T-helper 2 cell treated with Interferon-gamma antibody and Interleukin-4, amounts not matched to agents 5 μg/mL and 100 μg/mL, for 36 hours (primary cell): ENCODE measurements at regions not wholly inside any gene's neighbourhood (a gene's known extent, or its start where the extent isn't known, plus 50 kb on each side); places are given as distances from the start of the nearest gene placed in this dataset.

ENCODE experiments used
- DNase-seq: peaks from one replicate; pipeline ENCODE4 v3.0.0; 2021; ENCODE audit warnings: low spot score
- H3K27ac Mint-ChIP-seq: one replicate; pipeline ENCODE4 v1.8.0; 2021; ENCODE audit warnings: mild to moderate bottlenecking, mixed read lengths
- H3K27me3 Mint-ChIP-seq: one replicate; pipeline ENCODE4 v1.8.0; 2021; ENCODE audit warnings: low read depth, mixed read lengths
- H3K36me3 Mint-ChIP-seq: one replicate; pipeline ENCODE4 v1.8.0; 2021; ENCODE audit warnings: low read depth, mixed read lengths
- H3K4me1 Mint-ChIP-seq: one replicate; pipeline ENCODE4 v1.8.0; 2021; ENCODE audit warnings: low read depth, mixed read lengths
- H3K4me3 Mint-ChIP-seq: one replicate; pipeline ENCODE4 v1.8.0; 2022; ENCODE audit warnings: mild to moderate bottlenecking, moderate library complexity, mixed read lengths
- H3K9me3 Mint-ChIP-seq: one replicate; pipeline ENCODE4 v1.8.0; 2021; ENCODE audit warnings: mixed read lengths

DNA sequence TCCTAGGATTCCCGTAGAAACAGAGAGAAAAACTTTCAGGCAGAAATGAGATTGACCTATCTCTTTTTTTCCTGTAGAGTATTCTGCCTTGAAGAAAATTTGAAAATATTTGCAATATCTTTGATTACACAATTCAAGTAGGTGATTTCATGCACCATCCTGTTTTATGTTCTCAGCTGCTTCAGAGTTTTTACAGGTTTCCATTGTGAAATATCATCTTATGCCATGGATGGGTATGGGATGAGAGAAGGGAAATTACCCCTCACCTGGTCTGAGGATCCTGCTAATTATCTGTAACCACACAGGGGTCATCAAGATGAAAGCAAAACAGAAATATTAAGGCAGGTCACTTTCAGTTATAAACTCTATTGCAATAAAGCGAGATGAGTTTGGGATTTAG lies 264.8 kb downstream of the TXNL1 start:
- no peak overlapping the region for H3K27ac Mint-ChIP-seq
- DNase-seq = no peak
- H3K9me3 Mint-ChIP-seq = no peaks in the 10 kb centered on the region
- no peaks in the 10 kb centered on the region for H3K4me1 Mint-ChIP-seq
- no peaks in the 10 kb centered on the region for H3K27me3 Mint-ChIP-seq
- no peaks in the 10 kb centered on the region for H3K36me3 Mint-ChIP-seq
- no peak overlapping the region for H3K4me3 Mint-ChIP-seq

DNA sequence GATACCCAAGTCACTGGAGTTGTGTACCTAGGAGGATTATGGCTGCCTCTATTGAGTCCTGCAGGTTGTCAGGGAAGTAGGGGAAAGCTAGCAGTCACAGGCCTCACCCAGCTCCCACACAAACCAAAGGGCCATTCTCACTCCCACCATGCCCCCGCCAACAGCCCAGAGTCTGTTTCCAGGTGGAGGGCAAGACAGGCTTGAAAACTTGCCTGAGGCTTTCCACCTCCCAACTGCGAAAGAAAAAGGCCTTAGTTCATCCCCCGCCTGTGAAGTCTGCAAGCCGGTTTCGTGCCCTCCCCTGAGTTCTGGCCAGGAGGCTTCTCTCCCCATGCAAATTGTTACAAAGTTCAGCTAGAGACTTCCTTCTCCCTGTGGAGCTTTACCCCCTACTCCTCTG lies 270.3 kb downstream of the TXNL1 start:
- Mint-ChIP-seq H3K4me1 (no peaks in the 10 kb centered on the region), H3K9me3 (no peaks in the 10 kb centered on the region), H3K27me3 (no peaks in the 10 kb centered on the region), H3K27ac (no peak overlapping the region), H3K4me3 (no peak overlapping the region), H3K36me3 (no peaks in the 10 kb centered on the region)
- DNase-seq = no peak

DNA sequence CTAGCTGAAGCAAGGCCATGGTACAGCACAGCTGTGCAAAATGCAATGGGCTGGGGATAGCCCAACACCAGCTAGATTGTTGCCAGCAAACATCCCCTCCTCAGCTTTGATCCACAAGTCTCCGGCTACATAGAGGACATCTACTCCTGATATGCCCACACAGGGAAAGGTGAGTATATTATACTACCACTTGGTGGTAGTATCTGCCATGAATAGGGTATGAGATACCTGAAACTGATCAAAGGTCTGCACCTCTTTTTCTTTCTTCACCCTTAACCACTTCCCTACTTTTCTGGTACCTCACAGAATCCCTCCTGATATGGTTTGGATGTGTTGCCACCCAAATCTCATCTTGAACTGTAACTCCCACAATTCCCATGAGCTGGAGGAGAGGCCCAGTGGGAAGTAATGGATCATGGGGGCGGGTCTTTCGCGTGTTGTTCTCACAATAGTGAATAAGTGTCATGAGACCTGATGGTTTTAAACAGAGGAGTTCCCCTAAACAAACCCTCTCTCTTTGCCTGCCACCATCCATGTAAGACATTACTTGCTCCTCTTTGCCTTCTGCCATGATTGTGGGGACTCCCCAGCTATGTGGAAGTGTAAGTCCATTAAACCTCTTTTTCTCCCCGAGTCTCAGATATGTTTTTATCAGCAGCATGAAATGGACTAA lies 279.6 kb downstream of the TXNL1 start:
- H3K27ac Mint-ChIP-seq = no peak overlapping the region
- no peaks in the 10 kb centered on the region for H3K27me3 Mint-ChIP-seq
- H3K36me3 Mint-ChIP-seq = no peaks in the 10 kb centered on the region
- H3K9me3 Mint-ChIP-seq = peaks cover 13% of the 10 kb centered on the region
- H3K4me3 Mint-ChIP-seq = no peak overlapping the region
- no peaks in the 10 kb centered on the region for H3K4me1 Mint-ChIP-seq
- DNase-seq = no peak

DNA sequence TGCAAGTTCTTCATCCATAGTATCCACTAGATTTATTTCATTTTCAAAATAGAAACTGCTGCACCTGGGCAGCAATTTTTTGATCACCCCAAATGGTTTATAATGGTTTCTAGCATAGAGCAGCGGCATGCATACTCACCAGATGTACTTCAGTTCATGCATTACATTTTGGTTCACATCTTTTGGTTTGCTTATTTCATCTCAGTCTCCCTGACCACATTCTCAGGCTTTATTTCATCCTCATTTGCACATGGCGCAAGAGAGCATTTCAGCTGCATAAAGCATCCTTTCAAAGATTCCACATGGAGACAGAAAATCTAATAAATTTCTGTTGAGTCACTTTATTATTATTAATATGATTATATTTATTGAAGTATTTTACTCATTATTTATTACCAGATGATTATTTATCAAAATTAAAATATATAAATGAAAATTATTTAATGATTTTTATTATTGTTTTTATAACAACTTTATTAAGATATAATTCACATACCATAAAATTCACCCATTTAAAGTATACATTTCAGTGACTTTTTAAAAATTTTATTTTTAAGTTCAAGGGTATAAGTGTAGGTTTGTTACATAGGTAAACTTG lies 284.6 kb downstream of the TXNL1 start:
- DNase-seq = no peak
- H3K4me1 Mint-ChIP-seq = no peaks in the 10 kb centered on the region
- peaks cover 3% of the 10 kb centered on the region for H3K9me3 Mint-ChIP-seq
- H3K4me3 Mint-ChIP-seq = no peak overlapping the region
- no peak overlapping the region for H3K27ac Mint-ChIP-seq
- H3K36me3 Mint-ChIP-seq = no peaks in the 10 kb centered on the region
- H3K27me3 Mint-ChIP-seq = no peaks in the 10 kb centered on the region

DNA sequence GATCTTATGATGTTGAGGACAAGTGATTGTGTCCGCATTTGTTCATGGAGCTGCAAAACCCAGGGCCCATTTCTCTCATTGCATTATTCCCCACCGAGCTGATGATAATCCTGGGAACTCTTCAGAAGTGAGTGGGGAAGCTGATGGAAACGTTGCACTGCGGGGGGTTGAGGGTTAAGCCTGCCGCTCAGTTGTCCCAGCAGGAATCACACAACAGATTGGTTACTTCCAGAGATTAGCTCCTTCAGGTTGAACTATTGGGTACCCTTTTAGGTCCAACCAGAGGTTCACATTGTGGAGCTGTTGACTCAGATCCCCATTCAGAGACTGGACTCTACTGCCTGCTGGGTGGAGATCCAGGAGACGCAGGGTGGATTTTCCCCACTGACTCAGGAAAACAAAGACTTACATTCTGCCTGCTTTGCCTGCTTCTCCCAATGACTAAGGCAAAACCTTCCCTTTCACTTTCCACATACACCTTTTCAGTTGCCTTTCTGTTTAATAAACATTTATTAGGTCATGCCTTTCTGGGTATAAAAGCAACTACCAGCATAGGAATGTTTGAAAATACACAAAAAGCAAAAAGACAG lies 286.4 kb downstream of the TXNL1 start:
- H3K27ac Mint-ChIP-seq = no peak overlapping the region
- no peak overlapping the region for H3K4me3 Mint-ChIP-seq
- H3K9me3 Mint-ChIP-seq = peaks cover under 1% of the 10 kb centered on the region
- no peaks in the 10 kb centered on the region for H3K36me3 Mint-ChIP-seq
- H3K4me1 Mint-ChIP-seq = no peaks in the 10 kb centered on the region
- no peaks in the 10 kb centered on the region for H3K27me3 Mint-ChIP-seq
- DNase-seq = no peak

DNA sequence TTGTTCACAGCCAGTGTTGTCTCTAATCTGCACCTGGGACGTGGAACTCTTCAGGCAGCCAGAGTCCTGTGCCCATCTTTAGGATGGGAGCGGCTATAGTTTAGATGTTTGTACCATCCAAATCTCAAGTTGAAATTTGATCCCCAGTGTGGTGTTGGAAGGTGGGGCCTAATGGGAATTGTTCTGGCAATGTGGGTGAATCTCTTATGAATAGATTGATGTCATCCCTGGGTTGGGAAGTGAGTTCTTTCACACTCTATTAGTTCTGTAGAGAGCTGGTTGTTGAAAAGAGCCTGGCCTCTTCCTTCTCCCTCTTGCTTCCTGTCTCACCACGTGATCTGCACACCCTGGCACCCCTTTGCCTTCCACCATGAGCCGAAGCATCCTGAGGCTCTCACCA lies 300.9 kb downstream of the TXNL1 start:
- no peaks in the 10 kb centered on the region for H3K9me3 Mint-ChIP-seq
- H3K4me1 Mint-ChIP-seq = no peaks in the 10 kb centered on the region
- no peaks in the 10 kb centered on the region for H3K27me3 Mint-ChIP-seq
- no peak overlapping the region for H3K4me3 Mint-ChIP-seq
- no peaks in the 10 kb centered on the region for H3K36me3 Mint-ChIP-seq
- H3K27ac Mint-ChIP-seq = no peak overlapping the region
- no peak for DNase-seq

DNA sequence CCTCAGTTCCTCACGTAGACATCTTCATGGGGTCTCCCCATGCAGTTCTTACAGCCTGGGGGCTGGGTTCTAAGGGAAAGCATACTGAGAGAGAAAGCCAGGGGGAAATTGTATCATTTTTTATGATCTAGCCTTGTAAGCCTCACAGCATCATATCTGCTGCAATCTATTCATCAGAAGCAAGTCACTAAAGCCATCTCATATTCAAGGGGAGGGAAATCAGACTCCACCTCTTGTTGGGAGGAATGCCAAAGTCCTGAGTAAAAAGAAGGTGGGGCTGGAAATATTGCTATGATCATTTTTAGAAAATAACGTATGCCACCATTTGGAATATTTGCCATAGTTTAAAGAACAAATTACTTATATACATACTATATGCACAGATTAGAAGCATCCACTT lies 304.6 kb downstream of the TXNL1 start:
- Mint-ChIP-seq H3K9me3 (no peaks in the 10 kb centered on the region), H3K27ac (no peak overlapping the region), H3K4me1 (no peaks in the 10 kb centered on the region), H3K36me3 (no peaks in the 10 kb centered on the region), H3K27me3 (no peaks in the 10 kb centered on the region), H3K4me3 (no peak overlapping the region)
- DNase-seq = no peak

DNA sequence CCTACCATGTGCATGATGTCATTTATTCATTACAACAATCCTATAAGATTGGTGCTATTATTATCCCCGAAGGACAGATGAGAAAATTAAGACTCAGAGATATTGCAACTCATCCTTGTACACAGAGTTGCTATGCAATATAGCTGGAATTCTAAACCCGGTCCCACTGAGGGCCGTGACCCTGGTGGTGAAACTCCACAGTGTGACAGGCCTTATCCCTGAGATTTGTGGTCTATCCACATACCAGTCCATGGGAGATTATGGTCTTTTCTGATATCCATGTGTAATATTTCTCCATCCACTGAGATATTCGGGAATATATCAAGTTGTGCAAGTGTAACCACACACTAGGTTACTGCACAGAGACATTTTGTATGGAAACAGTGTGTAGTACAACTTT lies 305.2 kb downstream of the TXNL1 start:
- no peak overlapping the region for H3K27ac Mint-ChIP-seq

DNA sequence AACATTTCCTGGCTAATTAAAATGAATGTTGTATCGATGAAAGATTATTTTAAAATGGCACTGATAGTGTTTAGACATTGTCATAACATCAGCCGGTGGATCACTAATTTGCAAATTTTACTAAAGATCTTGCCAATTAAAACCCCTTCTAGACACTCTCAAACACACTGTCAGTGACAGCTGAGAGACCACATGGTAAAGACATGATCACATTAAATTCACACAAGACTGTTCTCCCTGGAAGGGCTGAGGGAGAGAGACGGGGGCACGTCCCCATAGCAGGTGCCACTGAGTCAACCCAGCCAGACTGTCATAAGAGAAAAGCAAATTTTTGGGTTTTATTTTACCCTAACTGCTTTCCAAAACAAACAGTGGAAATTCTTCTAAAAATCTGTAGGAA lies 306.0 kb downstream of the TXNL1 start:
- Mint-ChIP-seq H3K36me3 (no peaks in the 10 kb centered on the region), H3K9me3 (no peaks in the 10 kb centered on the region), H3K4me3 (no peak overlapping the region), H3K4me1 (no peaks in the 10 kb centered on the region), H3K27ac (no peak overlapping the region), H3K27me3 (no peaks in the 10 kb centered on the region)
- no peak for DNase-seq

More for the DNA sequence above, 305.2 kb downstream of the TXNL1 start:
- no peaks in the 10 kb centered on the region for H3K4me1 Mint-ChIP-seq
- no peak overlapping the region for H3K4me3 Mint-ChIP-seq
- DNase-seq = no peak
- H3K27me3 Mint-ChIP-seq = no peaks in the 10 kb centered on the region
- no peaks in the 10 kb centered on the region for H3K36me3 Mint-ChIP-seq
- H3K9me3 Mint-ChIP-seq = no peaks in the 10 kb centered on the region

DNA sequence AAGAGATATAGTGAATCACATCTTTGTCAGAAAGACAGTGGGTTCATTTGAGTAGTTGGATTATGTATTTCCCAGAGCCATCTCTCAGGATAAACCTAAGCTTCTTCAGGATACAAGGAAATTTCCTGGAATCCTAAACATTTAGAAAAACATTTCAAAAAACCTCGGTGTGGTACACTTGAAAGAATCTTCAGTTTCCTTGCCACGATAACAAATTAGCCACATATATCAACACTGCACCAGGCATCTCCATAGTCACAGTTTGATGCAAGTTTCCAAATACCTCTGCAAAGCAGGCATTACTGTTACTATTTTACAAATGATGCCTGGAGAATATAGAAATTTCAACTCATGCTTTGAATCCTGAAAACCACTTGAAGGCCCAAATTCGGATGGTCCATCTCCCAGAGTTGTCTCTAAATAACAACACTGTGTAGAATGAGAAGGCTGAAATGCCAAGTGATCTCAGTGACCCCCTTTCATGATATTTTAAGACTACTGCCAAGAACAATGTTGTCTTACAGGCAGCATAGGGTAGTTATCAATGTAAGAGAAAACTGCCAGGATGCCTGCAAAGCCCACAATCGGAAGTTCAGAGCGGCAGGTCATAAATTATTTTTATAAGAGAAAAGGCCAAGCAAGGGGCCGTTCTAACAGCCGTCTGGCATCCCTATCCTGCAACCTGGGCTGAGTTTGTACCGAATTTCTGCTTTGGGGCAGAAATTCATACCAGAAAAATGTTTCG lies 307.9 kb downstream of the TXNL1 start:
- Mint-ChIP-seq H3K4me3 (no peak overlapping the region), H3K4me1 (no peaks in the 10 kb centered on the region), H3K36me3 (no peaks in the 10 kb centered on the region), H3K27me3 (no peaks in the 10 kb centered on the region), H3K27ac (no peak overlapping the region), H3K9me3 (no peaks in the 10 kb centered on the region)
- DNase-seq = no peak

DNA sequence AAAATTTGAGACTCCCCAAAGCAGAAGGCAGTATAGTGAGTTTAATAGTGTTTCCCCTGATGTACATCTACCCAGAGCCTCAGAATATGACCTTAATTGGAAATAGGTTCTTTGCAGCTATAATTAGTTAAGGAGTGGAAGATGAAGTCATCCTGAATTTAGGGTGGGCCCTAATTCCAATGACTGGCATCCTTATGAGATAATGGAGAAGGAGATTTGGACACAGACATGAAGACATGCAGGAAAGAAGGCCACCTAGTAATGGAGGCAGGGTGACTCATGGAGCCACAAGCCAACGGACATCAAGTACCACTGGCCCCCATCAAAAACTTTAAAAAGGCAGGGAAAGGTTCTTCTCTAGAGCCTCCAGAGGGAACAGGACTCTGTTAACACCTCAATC lies 308.9 kb downstream of the TXNL1 start:
- no peaks in the 10 kb centered on the region for H3K36me3 Mint-ChIP-seq
- H3K4me3 Mint-ChIP-seq = no peak overlapping the region
- no peak for DNase-seq
- no peak overlapping the region for H3K27ac Mint-ChIP-seq
- no peaks in the 10 kb centered on the region for H3K27me3 Mint-ChIP-seq
- H3K4me1 Mint-ChIP-seq = no peaks in the 10 kb centered on the region
- H3K9me3 Mint-ChIP-seq = no peaks in the 10 kb centered on the region

DNA sequence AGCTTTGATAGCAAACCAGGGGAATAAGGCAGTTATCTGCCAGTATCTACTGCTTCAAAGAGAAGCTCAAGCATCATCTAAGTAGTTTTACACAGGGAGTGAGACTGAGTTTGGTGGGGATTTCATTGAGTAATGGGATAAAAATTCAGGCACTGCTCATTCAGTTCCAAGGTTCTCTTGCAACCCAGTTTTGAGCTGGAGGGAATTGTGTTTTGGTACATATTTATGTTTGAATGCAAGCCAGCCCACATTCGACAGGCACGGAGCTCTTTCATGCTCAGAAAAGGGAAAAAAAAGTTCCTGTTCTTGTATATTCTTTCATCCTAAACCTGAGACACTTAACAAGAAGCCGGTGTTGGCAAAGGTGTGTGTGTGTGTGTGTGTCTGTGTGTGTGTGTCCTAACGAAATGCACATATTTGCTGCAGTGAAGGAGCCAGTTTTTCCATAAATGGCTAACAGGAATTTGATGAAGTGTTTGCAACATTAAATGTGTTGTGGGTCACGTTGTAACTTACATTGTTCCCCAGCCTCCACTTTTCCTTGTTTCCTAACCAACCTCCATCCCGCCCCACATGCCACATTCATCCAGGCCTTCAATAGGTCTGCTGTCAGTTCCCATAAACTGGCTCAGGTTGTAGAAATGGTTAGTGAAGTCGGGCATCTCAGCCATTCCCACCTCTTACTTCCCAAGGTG lies 311.1 kb downstream of the TXNL1 start:
- Mint-ChIP-seq H3K27me3 (no peaks in the 10 kb centered on the region), H3K9me3 (no peaks in the 10 kb centered on the region), H3K4me3 (no peak overlapping the region), H3K27ac (no peak overlapping the region), H3K36me3 (no peaks in the 10 kb centered on the region), H3K4me1 (no peaks in the 10 kb centered on the region)
- DNase-seq = no peak

DNA sequence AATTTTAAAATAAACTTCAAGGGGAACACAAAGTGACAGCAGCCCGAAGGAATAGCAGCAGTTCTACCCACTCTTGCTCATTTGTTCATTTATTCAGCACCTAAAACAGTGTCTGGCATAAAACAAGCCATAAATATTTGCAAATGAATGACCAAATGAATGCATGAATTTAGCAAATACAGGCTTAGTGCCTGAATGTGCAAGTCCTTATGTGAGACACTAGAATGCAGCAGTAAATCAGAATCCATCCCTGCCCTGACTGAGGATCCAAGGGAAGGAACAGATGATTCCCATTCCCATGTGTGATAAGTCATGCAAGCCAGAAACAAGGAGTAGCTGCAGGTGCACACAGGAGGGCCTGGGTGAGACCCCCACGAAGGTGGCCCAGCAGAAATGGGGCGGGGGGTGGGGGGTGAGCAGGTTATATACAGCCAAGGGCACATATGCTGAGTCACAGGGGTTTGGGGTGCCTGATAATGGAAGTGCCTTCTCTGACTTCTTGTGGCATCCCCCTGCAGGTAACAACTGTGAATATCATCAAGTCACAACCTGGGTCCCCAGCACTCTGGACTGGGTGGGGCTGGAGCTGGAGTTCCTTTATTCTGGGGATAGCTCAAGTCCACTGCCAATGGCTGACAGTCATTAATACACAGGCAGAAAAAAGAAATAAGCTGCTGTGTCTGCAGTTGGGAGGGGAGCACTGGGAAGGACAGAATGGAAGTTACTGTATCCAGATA lies 311.9 kb downstream of the TXNL1 start:
- no peaks in the 10 kb centered on the region for H3K9me3 Mint-ChIP-seq
- H3K27me3 Mint-ChIP-seq = no peaks in the 10 kb centered on the region
- H3K27ac Mint-ChIP-seq = no peak overlapping the region
- DNase-seq = no peak
- no peak overlapping the region for H3K4me3 Mint-ChIP-seq
- H3K4me1 Mint-ChIP-seq = no peaks in the 10 kb centered on the region
- no peaks in the 10 kb centered on the region for H3K36me3 Mint-ChIP-seq
